Heart left ventricle (tissue), 16 donors: ENCODE measurements at regions not wholly inside any gene's neighbourhood (a gene's known extent, or its start where the extent isn't known, plus 50 kb on each side); places are given as distances from the start of the nearest gene placed in this dataset.

Experiments
- ATAC-seq, 4 donors: fragments of 200-7000 bp; cut with Tn5 transposase; one replicate each; pipeline ENCODE4 v1.9.1; 2020 to 2022; ENCODE audit warnings: moderate library complexity in 4 of 4, mild to moderate bottlenecking in 3 of 4, moderate number of reproducible peaks in 1 of 4
- DNase-seq, 5 donors: peaks; one replicate each; pipeline ENCODE4 v3.0.0-alpha.2; 2020
- H3K27ac ChIP-seq, 12 donors: fragments of 200-600 bp; sonication (generic) in 4 of 12; one replicate each; pipeline versions ENCODE4 v1.5.0 to v1.8.0; 2016 to 2022; ENCODE audit warnings: mild to moderate bottlenecking in 2 of 12
- H3K27me3 ChIP-seq, 9 donors: fragments of 200-600 bp; sonication (generic) in 2 of 9; one replicate each; pipeline versions ENCODE4 v1.5.1 to v1.8.0; 2016 to 2022; ENCODE audit warnings: mild to moderate bottlenecking in 3 of 9
- H3K36me3 ChIP-seq, 9 donors: fragments of 200-600 bp; sonication (generic) in 2 of 9; one replicate each; pipeline versions ENCODE4 v1.5.0 to v1.8.0; 2018 to 2022; ENCODE audit warnings: mild to moderate bottlenecking in 2 of 9
- H3K4me1 ChIP-seq, 12 donors: fragments of 200-600 bp; sonication (generic) in 4 of 12; one replicate each; pipeline versions ENCODE4 v1.5.0 to v1.8.0; 2016 to 2022; ENCODE audit warnings: mild to moderate bottlenecking in 3 of 12
- H3K4me3 ChIP-seq, 12 donors: fragments of 200-600 bp; sonication (generic) in 4 of 12; one replicate each; pipeline versions ENCODE4 v1.5.0 to v1.8.0; 2017 to 2022; ENCODE audit warnings: mild to moderate bottlenecking in 9 of 12, moderate library complexity in 4 of 12
- H3K9me3 ChIP-seq, 12 donors: fragments of 200-600 bp; sonication (generic) in 4 of 12; one replicate each; pipeline versions ENCODE4 v1.5.0 to v1.8.0; 2016 to 2022; ENCODE audit warnings: mild to moderate bottlenecking in 1 of 12
- CTCF ChIP-seq, 12 donors: fragments of 200-600 bp; sonication (generic) in 4 of 12; IDR thresholded peaks; one replicate each; pipeline versions ENCODE4 v1.5.0 to v1.8.0; 2018 to 2022; ENCODE audit warnings: antibody characterized with exemption in 12 of 12, mild to moderate bottlenecking in 5 of 12
- POLR2A ChIP-seq, 2 donors: fragments of 450-650 bp; IDR thresholded peaks; one replicate each; pipeline ENCODE4 v1.6.1; 2017; ENCODE audit warnings: antibody characterized with exemption in 2 of 2, mild to moderate bottlenecking in 2 of 2, moderate library complexity in 2 of 2
- WGBS, 4 donors: extraction: QIAGEN DNeasy Blood & Tissue Kit in 2 of 4; methylation state at CpG; one replicate each; pipeline versions ENCODE4 v1.1.5 to v1.1.7; 2013 to 2018; 5-methylcytosine and 5-hydroxymethylcytosine counted together
- intact Hi-C, 10 donors: fragments of 100-400 bp; cut with DNase I; formaldehyde crosslinking; loops; one replicate each; pipeline versions ENCODE4 v1.11.1 to v1.14.2; 2022
- donor health status: ischemic (EF 13 %, LVEDD 7.1; RV severe dilation, severe dysfunction).
- donor health status: healthy with polysubstance abuse.
- donor health status: DM: no; HTN: yes; CAD: no.
- donor health status: DM: no; HTN: no; CAD: no.
- donor health status: ischemic (EF 25% LVEDD 6.9; RV normal size, moderate dysfunction).
- donor health status: ischemic (EF 25% LVEDD 5.7; RV mildly dilated, moderate dysfunction).
- donor health status: healthy.
- donor health status: DM: yes; HTN: yes; CAD: no.
- donor health status: ischemic (EF 35%, LVEDD 5.7; RV mildly dilated, moderate dysfunction).
- donor health status: nonischemic (EF 11% LVEDD 7.7; RV severe dilation, severe dysfunction).
- donor health status: DM: yes; HTN: yes; CAD: no.
- donor health status: PGD.
- donor health status: ischemic (EF 29% LVEDD 5.4; RV normal size, mild dysfunction).
- donor health status: nonischemic (EF 23%, LVEDD 6.1; RV moderate dilation, normal function).

DNA sequence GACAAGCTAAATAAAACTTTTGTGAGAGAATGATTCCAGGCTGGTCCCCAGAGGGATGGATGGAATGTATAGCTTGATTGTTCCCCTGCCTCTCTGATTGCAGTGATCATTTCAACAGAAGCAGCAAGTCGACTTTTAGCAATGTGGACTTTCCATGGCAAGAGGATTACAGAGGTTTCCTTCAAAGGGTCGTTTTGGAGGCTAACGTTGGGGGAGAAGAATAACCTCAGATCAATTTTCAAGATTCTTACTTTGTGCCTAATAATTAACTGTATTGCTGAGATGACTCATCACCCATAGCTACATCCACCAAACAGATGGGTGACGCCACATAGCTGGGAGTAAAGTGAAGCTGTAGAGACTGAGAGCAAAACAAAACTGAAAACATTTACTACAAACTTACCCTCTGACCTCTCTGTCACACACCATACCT is 79.9 kb downstream of the GTPBP8 start:
- DNase-seq (no peak), ATAC-seq (no peak)
- TF ChIP-seq CTCF (IDR thresholded peaks at IDR 0.05): no peak
- no peak for TF ChIP-seq POLR2A (IDR thresholded peaks at IDR 0.05)
- WGBS, 4 donors: 52 to 58% (median 55%) methylated on average over 4 of the region's 4 CpGs
- no peaks in the 10 kb centered on the region for H3K36me3 ChIP-seq
- peaks cover 0 to 6% (median 0%) of the 10 kb centered on the region in 12 donors for H3K9me3 ChIP-seq
- no peak overlapping the region for H3K4me3 ChIP-seq
- no peaks in the 10 kb centered on the region for H3K27me3 ChIP-seq
- H3K27ac ChIP-seq: peak overlapping the region in 1 of 12 donors; percentile 17
- H3K4me1 ChIP-seq: peaks cover 0 to 12% (median 0%) of the 10 kb centered on the region in 12 donors
- intact Hi-C loops: no loop called here

DNA sequence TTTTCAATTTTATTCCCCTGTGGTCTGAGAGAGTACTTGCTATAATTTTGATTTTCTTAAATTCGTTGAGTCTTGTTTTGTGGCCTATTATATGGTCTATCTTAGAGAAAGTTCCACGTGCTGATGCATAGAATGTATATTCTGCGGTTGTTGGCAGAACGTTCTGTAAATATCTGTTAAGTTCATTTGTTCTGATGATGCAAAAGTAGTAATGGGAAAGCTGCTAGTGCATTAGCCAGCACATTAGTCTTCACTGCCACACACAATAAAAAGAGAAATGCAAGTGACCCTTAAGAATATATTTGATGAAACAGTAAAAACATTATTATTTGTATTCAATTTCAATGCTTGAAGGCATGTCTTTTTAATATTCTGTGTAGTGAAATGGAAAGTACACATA is 84.8 kb downstream of the GTPBP8 start:
- Histone ChIP-seq H3K9me3 (no peaks in the 10 kb centered on the region), H3K36me3 (no peaks in the 10 kb centered on the region), H3K27ac (no peak overlapping the region), H3K27me3 (no peaks in the 10 kb centered on the region), H3K4me3 (no peak overlapping the region), H3K4me1 (peaks cover 0 to 1% (median 0%) of the 10 kb centered on the region in 12 donors)
- 50 to 70% (median 69%) methylated on average over 4 of the region's 4 CpGs for WGBS, 4 donors
- no peak for ATAC-seq
- no peak for TF ChIP-seq CTCF (IDR thresholded peaks at IDR 0.05)
- TF ChIP-seq POLR2A (IDR thresholded peaks at IDR 0.05): no peak
- DNase-seq: no peak
- intact Hi-C loops: no loop called here

DNA sequence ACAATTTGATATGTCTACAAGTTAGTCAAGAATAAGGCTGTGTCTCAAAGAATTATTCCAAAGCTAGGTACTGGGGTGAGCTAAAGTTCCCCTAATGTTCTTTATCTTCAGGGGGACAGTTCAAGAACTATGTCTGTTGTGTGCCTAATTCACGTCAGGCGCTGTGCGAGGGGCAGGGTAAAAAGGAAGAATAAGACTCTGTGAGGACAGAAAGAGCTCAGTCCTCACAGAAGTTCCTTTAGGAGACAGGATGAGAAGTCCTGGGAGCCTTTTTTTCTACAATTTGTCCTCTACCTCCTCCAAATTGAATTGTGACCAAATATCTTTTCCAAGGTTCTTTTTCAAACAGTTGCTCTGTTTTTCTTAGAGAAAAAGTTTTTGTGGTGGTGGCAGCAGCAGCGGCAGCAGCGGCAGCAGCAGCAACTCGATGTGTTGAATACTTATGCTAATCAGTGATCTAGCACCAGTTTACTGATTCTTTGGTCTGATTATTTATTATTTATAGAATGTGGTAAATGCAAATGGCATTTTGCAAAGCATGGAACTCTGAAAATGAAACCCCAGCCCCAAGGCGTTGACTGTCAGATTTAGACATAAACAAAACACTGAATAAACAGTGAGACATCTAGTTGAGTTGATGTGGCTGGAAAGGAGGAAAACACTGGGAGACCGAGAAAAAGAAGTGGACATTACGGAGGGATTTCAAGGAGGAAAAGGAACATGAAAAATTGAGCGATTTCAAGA is 88.6 kb downstream of the GTPBP8 start:
- Histone ChIP-seq H3K9me3 (no peaks in the 10 kb centered on the region), H3K27ac (peak overlapping the region in 4 of 12 donors; percentile 12 to 37 (median 22)), H3K4me3 (peak overlapping the region in 4 of 12 donors; percentile 16 to 29 (median 20)), H3K27me3 (no peaks in the 10 kb centered on the region), H3K4me1 (peaks cover 0 to 3% (median 0%) of the 10 kb centered on the region in 12 donors), H3K36me3 (no peaks in the 10 kb centered on the region)
- 57 to 63% (median 59%) methylated on average over 10 of the region's 10 CpGs for WGBS, 4 donors
- intact Hi-C loops: no loop called here
- DNase-seq (no peak), ATAC-seq (no peak)
- no peak for TF ChIP-seq CTCF (IDR thresholded peaks at IDR 0.05)
- no peak for TF ChIP-seq POLR2A (IDR thresholded peaks at IDR 0.05)

DNA sequence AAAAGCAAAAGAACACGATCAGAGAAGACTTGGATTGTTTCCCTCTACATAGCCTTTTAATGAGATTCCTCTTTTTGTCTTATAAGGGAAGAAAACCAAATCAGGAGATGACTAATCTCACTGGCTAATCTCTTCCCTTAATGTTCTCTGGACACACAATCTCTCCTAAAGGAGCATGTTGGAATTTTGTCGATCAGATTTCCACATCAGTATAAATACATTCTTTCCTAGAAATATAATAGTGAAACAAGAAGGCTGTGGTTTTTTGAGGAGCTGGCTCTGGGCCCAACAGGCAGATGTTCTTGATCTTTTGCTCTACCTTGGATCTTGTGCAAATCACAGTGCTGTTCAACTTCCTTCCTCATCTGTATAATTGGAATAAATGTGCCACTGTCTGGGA is 94.0 kb downstream of the GTPBP8 start:
- no peaks in the 10 kb centered on the region for H3K36me3 ChIP-seq
- no peaks in the 10 kb centered on the region for H3K27me3 ChIP-seq
- ATAC-seq (peak in 3 of 4 donors; percentile 26 to 66 (median 55)), DNase-seq (peak in 4 of 5 donors; percentile 27 to 54 (median 40))
- H3K4me1 ChIP-seq: peaks cover 0 to 10% (median 0%) of the 10 kb centered on the region in 12 donors
- intact Hi-C loops: no loop called here
- H3K4me3 ChIP-seq: no peak overlapping the region
- TF ChIP-seq POLR2A (IDR thresholded peaks at IDR 0.05): no peak
- TF ChIP-seq CTCF (IDR thresholded peaks at IDR 0.05): no peak
- no peak overlapping the region for H3K27ac ChIP-seq
- no peaks in the 10 kb centered on the region for H3K9me3 ChIP-seq
- WGBS, 4 donors: 34 to 46% (median 39%) methylated on average over 2 of the region's 2 CpGs
